Cardiac muscle cell (in vitro differentiated cells and primary cell): ENCODE measurements at regions not wholly inside any gene's neighbourhood (a gene's known extent, or its start where the extent isn't known, plus 50 kb on each side); places are given as distances from the start of the nearest gene placed in this dataset.
A peak's percentile ranks its signal among the peaks of the same experiment; 100 is the strongest.

Experiments
- DNase-seq, 2 donors: peaks; one replicate each; pipeline versions ENCODE4 v3.0.0 to v3.0.0-alpha.2; 2010 to 2017; ENCODE audit warnings: low read depth in 1 of 2, low spot score in 1 of 2
- H3K27ac ChIP-seq: fragments of 200-600 bp; sonication (generic); 2 replicates; pipeline ENCODE4 v1.5.1; 2016
- H3K27me3 ChIP-seq: fragments of 200-600 bp; sonication (generic); 2 replicates; pipeline ENCODE4 v1.6.0; 2016; ENCODE audit warnings: control low read depth
- H3K36me3 ChIP-seq: fragments of 200-600 bp; sonication (generic); 2 replicates; pipeline ENCODE4 v1.5.1; 2016; ENCODE audit warnings: control low read depth
- H3K4me1 ChIP-seq: fragments of 200-600 bp; sonication (generic); 2 replicates; pipeline ENCODE4 v1.8.1; 2017; ENCODE audit warnings: low read depth, mild to moderate bottlenecking, mixed run types
- H3K4me3 ChIP-seq: fragments of 200-600 bp; sonication (generic); 2 replicates; pipeline ENCODE4 v1.5.1; 2016; ENCODE audit warnings: mild to moderate bottlenecking
- H3K9me3 ChIP-seq: fragments of 200-600 bp; sonication (generic); 2 replicates; pipeline ENCODE4 v1.5.1; 2017; ENCODE audit warnings: low read depth, mild to moderate bottlenecking, control low read depth
- CTCF ChIP-seq: IDR thresholded peaks from 2 replicates; pipeline ENCODE4 v1.5.1; 2012; ENCODE audit warnings: low read depth, mild to moderate bottlenecking, low read length

GRCh38 chr6:56318851-56319250 lies 71.5 kb upstream of the COL21A1 start:
- Histone ChIP-seq H3K27me3 (peaks cover 7% of the 10 kb centered on the region), H3K9me3 (no peaks in the 10 kb centered on the region), H3K36me3 (no peaks in the 10 kb centered on the region), H3K27ac (no peak overlapping the region), H3K4me3 (no peak overlapping the region), H3K4me1 (no peaks in the 10 kb centered on the region)
- TF ChIP-seq CTCF: no peak
- no peak for DNase-seq

DNA sequence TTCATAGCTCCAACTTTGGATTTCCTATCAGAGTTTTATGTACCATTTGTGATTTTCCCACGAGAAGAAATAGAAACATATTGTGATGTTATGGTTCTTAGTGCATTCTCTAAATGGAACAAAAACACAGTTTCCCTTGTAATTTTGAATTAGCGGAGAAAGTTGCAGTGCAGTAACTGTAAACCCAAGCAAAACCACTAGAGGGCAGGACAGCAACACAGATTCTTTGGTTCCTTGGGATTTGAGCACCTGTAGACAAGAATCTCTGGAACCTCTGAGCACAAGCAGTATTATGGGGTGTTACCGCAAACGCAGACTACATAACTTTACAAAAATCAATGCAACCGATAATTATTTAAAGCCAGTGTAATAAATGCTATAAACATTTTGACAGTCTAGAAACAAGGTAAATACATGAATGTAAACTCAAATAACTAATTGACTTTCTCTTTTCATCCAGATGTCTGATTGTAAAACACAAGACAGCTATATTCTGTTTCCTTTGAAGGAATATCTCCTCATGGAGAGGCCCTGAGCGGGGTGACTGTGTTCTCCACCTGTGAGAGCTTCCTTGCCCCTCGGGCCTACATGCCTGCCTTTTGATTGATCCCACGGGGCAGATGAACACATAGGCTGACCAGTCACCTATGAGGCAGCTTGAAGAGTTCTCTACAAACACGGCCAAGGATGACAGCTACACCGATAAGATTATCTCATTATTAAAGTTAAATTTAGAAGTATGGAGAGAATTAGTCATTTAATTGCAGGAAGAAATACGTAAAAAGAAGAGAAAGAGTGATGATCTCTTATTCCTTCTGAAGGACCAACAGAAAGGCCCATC lies 67.5 kb upstream of the COL21A1 start:
- peaks cover 9% of the 10 kb centered on the region for H3K27me3 ChIP-seq
- H3K9me3 ChIP-seq: no peaks in the 10 kb centered on the region
- H3K27ac ChIP-seq: no peak overlapping the region
- no peak overlapping the region for H3K4me3 ChIP-seq
- H3K4me1 ChIP-seq: no peaks in the 10 kb centered on the region
- peak; percentile 50 to 66 for DNase-seq
- no peaks in the 10 kb centered on the region for H3K36me3 ChIP-seq
- peak; percentile 84 for TF ChIP-seq CTCF

GRCh38 chr6:56311533-56312448 lies 64.4 kb upstream of the COL21A1 start:
- Histone ChIP-seq H3K9me3 (no peaks in the 10 kb centered on the region), H3K27ac (no peak overlapping the region), H3K36me3 (no peaks in the 10 kb centered on the region), H3K4me1 (no peaks in the 10 kb centered on the region), H3K27me3 (peaks cover 9% of the 10 kb centered on the region), H3K4me3 (no peak overlapping the region)
- no peak for TF ChIP-seq CTCF
- no peak for DNase-seq

GRCh38 chr6:56311061-56311460 lies 63.7 kb upstream of the COL21A1 start:
- no peak for TF ChIP-seq CTCF
- DNase-seq: peak in 1 of 2 donors; percentile 47
- no peak overlapping the region for H3K4me3 ChIP-seq
- no peaks in the 10 kb centered on the region for H3K9me3 ChIP-seq
- peaks cover 9% of the 10 kb centered on the region for H3K27me3 ChIP-seq
- H3K36me3 ChIP-seq: no peaks in the 10 kb centered on the region
- no peak overlapping the region for H3K27ac ChIP-seq
- no peaks in the 10 kb centered on the region for H3K4me1 ChIP-seq

DNA sequence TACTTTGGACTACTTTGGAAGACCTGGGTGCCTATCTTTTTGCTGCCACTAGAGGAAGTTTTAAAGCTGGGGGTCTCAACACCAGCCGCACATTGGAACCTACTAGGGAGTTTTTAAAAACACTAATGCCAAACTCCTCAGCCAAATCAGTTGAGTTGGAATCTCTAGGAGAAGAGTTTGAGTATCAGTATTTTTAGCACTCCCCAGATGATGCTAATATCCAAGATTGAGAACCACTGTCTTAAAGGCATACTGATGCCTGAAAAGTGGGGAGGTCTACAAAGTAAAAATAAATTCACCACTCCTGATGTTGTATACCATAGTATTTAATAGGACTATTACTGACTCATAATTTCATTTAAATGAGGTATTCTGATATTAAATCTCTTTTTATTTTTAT lies 62.9 kb upstream of the COL21A1 start:
- no peak for TF ChIP-seq CTCF
- H3K4me3 ChIP-seq: no peak overlapping the region
- no peaks in the 10 kb centered on the region for H3K9me3 ChIP-seq
- peaks cover 9% of the 10 kb centered on the region for H3K27me3 ChIP-seq
- no peaks in the 10 kb centered on the region for H3K4me1 ChIP-seq
- H3K36me3 ChIP-seq: no peaks in the 10 kb centered on the region
- no peak for DNase-seq
- no peak overlapping the region for H3K27ac ChIP-seq
